ENCODE measurements at regions not wholly inside any gene's neighbourhood (a gene's known extent, or its start where the extent isn't known, plus 50 kb on each side); places are given as distances from the start of the nearest gene placed in this dataset.
A peak's percentile ranks its signal among the peaks of the same experiment; 100 is the strongest.
"Not testable (repeated sequence)": the region's sequence is repeated elsewhere in the genome, so short reads cannot be mapped to it uniquely, and the experiment has no call there.

GRCh38 chr16:16983582-16983981 lies 487.2 kb downstream of the XYLT1 start:
- Mint-ChIP-seq H3K27ac (no peak overlapping the region), H3K36me3 (no peaks in the 10 kb centered on the region), H3K4me1 (no peaks in the 10 kb centered on the region), H3K4me3 (no peak overlapping the region), H3K27me3 (ENCODE audit: low read depth) (no peaks in the 10 kb centered on the region), H3K9me3 (peaks cover 11% of the 10 kb centered on the region)
- TF ChIP-seq ZNF425 (CRISPR knock-in tag; conservative IDR thresholded peaks at IDR 0.05) (no peak), HMGA2 (CRISPR knock-in tag; IDR thresholded peaks at IDR 0.05) (no peak), IRF2 (CRISPR knock-in tag; IDR thresholded peaks at IDR 0.05; ENCODE audit: borderline replicate concordance, low read depth) (no peak)
- DNase-seq (ENCODE audit: low spot score): no peak
- ChIA-PET CTCF (no interaction called here), POLR2A (no interaction called here)
- ATAC-seq: no peak

GRCh38 chr16:16984091-16984490 lies 486.7 kb downstream of the XYLT1 start:
- H3K4me3 Mint-ChIP-seq; ATAC-seq; H3K36me3 Mint-ChIP-seq; H3K4me1 Mint-ChIP-seq; H3K27ac Mint-ChIP-seq; H3K27me3 Mint-ChIP-seq (ENCODE audit: low read depth); POLR2A ChIA-PET; CTCF ChIA-PET; DNase-seq (ENCODE audit: low spot score): not testable (repeated sequence)
- H3K9me3 Mint-ChIP-seq: peaks cover 11% of the 10 kb centered on the region

- Mint-ChIP-seq H3K27ac (no peak overlapping the region), H3K9me3 (peaks cover 11% of the 10 kb centered on the region), H3K36me3 (no peaks in the 10 kb centered on the region), H3K27me3 (ENCODE audit: low read depth) (no peaks in the 10 kb centered on the region), H3K4me1 (no peaks in the 10 kb centered on the region), H3K4me3 (no peak overlapping the region)
- ATAC-seq: no peak
- CTCF ChIA-PET: no interaction called here
- POLR2A ChIA-PET: interaction anchor here (0.6 kb wide), 1 partner anchor 352 kb away, joined by 5 read pairs; no protein-coding TSS in a partner anchor
- no peak for DNase-seq (ENCODE audit: low spot score)
- TF ChIP-seq STAT6 (CRISPR knock-in tag; conservative IDR thresholded peaks at IDR 0.05; ENCODE audit: low read depth) (no peak), ZNF121 (CRISPR knock-in tag; IDR thresholded peaks at IDR 0.05) (no peak), IRF1 (CRISPR knock-in tag; IDR thresholded peaks at IDR 0.05) (no peak), HMGXB4 (CRISPR knock-in tag; IDR thresholded peaks at IDR 0.05) (no peak), GTF2I (CRISPR knock-in tag; conservative IDR thresholded peaks at IDR 0.05) (0 out of 2 replicates have a peak, but pooled peaks have one; percentile 28)
Measured at GRCh38 chr16:16985707-16986106, 485.1 kb downstream of the XYLT1 start.

GRCh38 chr16:16988963-16989362 lies 481.8 kb downstream of the XYLT1 start:
- H3K36me3 Mint-ChIP-seq: no peaks in the 10 kb centered on the region
- DNase-seq (ENCODE audit: low spot score) (no peak), ATAC-seq (no peak)
- H3K9me3 Mint-ChIP-seq: peaks cover 8% of the 10 kb centered on the region
- no peaks in the 10 kb centered on the region for H3K27me3 Mint-ChIP-seq (ENCODE audit: low read depth)
- H3K27ac Mint-ChIP-seq: no peak overlapping the region
- H3K4me1 Mint-ChIP-seq: 0 out of 2 replicates have a peak, but pooled peaks cover 8% of the 10 kb centered on the region
- CTCF ChIA-PET: no interaction called here
- H3K4me3 Mint-ChIP-seq: no peak overlapping the region
- POLR2A ChIA-PET: no interaction called here
- TF ChIP-seq GRHL2 (CRISPR knock-in tag; IDR thresholded peaks at IDR 0.05; ENCODE audit: insufficient replicate concordance, severe bottlenecking) (no peak), MYBL2 (CRISPR knock-in tag; IDR thresholded peaks at IDR 0.05) (no peak), HMGXB4 (CRISPR knock-in tag; IDR thresholded peaks at IDR 0.05) (no peak), CTCF (IDR thresholded peaks at IDR 0.05) (no peak), KAT7 (CRISPR knock-in tag; IDR thresholded peaks at IDR 0.05; ENCODE audit: borderline replicate concordance) (no peak), ZNF138 (CRISPR knock-in tag; conservative IDR thresholded peaks at IDR 0.05) (no peak), ZNF232 (CRISPR knock-in tag; IDR thresholded peaks at IDR 0.05) (no peak), PREB (CRISPR knock-in tag; IDR thresholded peaks at IDR 0.05; ENCODE audit: borderline replicate concordance) (no peak), CREB1 (CRISPR knock-in tag; IDR thresholded peaks at IDR 0.05) (no peak), OVOL2 (CRISPR knock-in tag; IDR thresholded peaks at IDR 0.05; ENCODE audit: borderline replicate concordance) (no peak)

Data from WTC11 (cell line).